Stimulated activated CD8-positive, alpha-beta memory T cell treated with anti-CD3 and anti-CD28 coated beads, Interleukin-12 subunit alpha, Interleukin-12 subunit beta, amount 100 ng/mL, for 4 hours (primary cell): ENCODE measurements at regions not wholly inside any gene's neighbourhood (a gene's known extent, or its start where the extent isn't known, plus 50 kb on each side); places are given as distances from the start of the nearest gene placed in this dataset.
"Not testable (repeated sequence)": the region's sequence is repeated elsewhere in the genome, so short reads cannot be mapped to it uniquely, and the experiment has no call there.

Source experiments
- DNase-seq: peaks from one replicate; pipeline ENCODE4 v3.0.0-alpha.2; 2020; ENCODE audit warnings: low read depth

DNA sequence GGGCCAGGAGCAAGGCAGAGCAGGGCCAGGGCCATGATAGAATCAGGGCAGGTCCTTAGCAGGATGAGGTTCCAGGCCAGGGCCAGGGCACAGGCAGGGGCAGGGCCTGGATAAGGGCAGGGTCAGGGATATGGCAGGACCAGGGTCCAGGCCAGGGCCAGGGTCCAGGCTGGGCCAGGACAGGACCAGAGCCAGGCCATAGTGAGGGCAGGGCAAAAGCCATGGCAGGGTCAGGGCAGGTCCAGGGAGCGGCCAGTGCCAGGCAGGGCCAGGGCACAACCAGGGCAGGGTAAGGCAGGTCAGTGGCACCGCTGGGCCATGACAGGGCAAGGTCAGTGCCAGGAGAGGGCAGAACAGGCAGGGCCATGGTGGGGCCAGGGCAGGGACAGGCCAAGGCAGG, 152.2 kb downstream of the LIPI start:
- no peak for DNase-seq

GRCh38 chr21:14057841-14058481, 152.8 kb downstream of the LIPI start:
- DNase-seq = not testable (repeated sequence)

- no peak for DNase-seq
Measured at GRCh38 chr21:14057313-14057712, 153.4 kb downstream of the LIPI start.

DNA sequence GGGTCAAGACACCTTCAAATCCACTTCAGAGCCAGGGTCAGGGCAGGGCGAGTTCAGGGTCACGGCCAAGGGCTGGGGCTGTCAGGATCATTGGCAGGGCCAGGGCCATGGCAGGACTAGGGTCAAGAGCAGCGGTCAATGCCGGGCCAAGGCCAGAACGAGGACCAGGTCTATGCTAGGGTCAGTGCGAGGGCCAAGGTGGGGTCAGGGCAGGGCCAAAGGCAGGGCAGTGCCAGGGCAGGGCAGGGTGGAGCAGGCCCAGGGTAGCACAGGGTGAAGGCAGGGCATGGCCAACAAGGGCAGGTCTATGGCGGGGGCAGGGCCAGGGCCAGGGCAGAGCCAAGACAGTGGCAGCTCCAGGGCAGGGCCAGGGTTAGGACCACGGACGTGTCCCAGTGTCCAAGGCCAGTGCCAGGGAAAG, 154.0 kb downstream of the LIPI start:
- DNase-seq = no peak

DNA sequence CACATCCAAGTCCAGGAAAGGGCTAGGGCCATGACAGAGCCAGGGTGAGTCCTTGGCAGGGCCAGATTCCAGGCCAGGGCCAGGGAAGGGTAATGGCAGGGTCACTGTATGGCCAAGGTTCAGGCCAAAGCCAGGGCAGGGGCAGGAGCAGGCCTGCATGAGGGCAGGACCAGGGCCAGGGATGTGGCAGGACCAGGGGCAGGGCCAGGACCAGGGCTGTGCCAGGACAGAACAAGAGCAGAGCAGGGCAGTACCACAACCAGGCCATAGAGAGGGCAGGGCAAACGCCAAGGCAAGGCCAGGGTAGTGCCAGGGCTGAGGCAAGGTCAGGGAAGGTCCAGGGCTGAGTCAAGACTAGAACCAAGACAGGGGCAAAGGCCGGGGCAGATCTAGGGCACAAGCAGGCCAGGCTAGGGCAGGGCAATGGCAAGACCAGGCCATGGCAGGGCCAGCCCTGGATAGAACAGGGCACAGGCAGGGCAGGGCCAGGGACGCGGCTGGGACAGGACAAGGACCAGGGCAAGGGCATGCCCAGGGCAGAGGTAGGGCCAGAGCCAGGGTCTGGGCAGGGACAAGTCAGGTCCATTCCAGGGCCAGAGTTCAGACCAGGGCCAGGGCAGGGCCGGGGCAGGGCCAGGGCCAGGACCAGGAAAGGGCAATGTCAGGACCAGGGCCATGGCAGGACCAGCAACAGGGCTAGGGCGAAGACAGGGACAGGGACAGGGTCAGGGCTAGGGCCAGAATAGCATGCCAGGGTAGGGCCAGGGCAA, 154.8 kb downstream of the LIPI start:
- DNase-seq = not testable (repeated sequence)

DNA sequence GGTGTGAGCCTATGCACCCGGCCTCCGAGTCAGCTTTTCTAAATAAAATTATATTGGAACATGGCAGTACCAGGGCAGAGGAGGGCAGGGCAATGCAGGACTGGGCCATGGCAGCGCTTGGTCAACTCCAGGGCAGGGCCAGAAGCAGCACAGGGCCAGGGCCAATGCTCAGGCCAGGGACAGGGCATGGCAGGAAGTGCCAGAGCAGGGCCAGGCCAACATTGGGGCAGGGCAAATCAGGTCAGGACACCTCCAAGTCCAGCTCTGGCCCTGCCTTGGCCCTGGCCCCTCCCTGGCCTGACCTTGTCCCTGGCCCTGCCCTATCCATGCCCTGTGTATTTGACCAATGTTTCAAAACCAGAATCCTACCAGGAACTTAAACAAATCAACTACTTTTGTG, 156.1 kb downstream of the LIPI start:
- no peak for DNase-seq

DNA sequence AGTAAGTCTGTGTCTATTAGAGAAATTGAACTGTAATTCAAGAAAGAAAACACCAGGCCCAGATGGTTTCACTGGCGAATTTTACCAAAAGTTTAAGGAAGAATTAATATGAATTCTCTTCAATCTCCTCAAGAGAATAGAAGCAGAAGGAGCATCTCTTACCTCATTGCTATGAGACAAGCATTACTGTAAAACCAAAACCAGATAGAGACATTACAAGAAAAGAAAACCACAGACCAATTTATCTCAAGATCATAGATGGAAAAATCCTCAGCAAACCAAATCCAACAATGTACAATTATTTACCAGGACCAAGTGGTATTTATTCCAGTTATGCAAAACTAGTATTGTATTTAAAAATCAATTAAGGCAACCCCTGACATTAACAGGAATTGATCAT, 160.6 kb downstream of the LIPI start:
- DNase-seq = no peak

- DNase-seq = no peak
Measured at GRCh38 chr21:14046401-14046800, 164.4 kb downstream of the LIPI start.

DNA sequence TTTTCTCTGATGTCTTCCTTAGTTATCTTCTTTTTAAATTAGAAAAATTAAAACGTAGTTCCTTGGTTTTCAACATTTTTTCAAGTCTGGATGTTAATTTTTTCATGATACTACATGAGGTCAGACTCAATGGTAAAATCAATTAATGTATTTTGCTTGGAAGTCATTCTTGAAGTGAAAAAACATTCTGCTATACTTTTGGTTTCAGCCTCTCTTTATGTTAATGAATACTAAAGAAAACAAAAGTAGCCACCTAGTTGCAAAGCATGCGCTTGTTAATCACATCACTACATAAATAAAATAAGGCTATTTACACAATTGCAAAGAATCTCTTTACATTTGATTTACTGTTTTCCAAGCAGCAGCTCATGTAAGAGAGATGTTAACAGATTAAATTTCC, 170.4 kb downstream of the LIPI start:
- DNase-seq = no peak

GRCh38 chr21:14028619-14029018, 182.1 kb downstream of the LIPI start:
- not testable (repeated sequence) for DNase-seq

- DNase-seq = peak; percentile 65
Measured at GRCh38 chr21:14027235-14027869, 183.4 kb downstream of the LIPI start.

DNA sequence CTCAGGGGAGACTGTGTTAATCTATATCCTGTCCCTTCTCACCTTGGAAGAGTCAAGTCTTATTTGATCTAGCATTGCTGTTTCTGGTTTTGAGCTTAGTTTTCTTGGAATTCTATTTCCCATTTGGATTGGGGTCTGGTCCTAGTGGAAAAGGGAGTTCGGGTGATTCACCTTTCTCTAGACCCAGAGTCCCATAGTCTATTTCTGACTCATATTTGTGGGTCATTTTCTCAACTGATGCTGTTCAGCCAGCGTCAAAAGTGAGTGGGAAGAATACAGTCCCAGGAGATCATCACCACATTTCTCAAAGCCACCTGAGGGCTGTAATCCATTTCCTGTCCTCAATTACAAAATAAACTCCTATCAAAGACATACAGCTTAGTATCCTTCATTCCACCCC, 190.6 kb downstream of the LIPI start:
- not testable (repeated sequence) for DNase-seq

DNA sequence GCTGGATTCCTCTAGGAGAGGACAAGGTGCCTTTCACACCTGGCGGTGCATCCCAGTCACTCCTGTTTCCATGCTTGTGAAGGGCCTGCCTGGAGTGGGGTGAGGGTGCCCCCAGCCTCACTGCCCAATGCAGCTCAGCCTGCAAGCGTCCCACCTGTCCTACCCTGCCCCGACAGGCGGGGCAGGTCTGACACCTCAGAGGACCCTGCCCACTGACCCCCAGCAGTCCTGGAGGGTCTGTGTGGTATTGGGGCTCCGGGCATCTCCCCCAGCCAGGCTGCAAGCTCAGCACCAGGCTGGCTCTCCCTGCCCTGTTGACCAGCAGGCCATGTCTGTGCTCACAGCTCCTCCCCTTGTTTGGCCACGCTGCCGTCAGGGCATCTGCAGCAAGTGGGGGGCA, 194.9 kb downstream of the LIPI start:
- not testable (repeated sequence) for DNase-seq

DNA sequence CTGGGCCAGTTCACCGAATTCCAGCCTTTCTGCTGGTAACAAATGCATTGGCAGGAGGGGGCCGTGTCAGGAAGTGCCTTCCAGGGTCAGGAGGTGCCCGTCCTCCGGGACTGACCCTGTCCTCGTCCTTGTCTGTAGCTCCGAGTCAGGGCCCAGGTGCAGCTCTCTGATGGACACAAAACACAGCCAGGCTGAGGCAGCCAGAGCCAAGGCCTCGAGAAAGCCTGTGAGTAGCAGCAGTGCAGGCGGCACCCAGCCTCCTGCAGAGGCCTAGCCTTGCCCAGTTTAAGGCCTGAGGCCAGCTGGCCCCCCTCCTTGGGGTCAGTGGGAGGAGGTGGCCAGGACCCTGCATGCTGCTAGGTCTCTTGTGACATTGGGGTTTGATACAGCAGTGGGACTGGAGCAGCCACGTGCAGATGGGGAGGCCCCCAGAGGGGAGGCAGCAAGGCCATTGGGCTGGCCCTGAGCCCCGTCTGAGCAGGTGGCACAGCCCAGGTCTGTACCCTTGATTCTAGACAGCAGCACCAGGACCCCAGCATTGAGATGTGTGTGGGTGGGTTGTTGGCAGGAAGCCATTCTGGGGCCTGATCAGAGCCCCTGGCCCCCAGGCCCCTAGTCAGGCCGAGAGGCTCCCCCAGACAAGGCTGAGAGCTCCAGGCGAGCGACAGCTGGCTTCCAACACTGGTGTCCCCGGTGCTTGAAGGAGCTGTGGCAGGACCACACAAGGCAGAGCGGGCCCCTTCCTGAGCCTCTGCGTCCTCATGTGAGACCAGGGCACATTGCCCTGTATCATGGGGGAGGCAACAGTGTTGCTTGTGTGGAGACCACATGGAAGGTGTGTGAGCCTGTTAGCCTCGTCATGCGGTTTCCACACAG, 196.9 kb downstream of the LIPI start:
- not testable (repeated sequence) for DNase-seq

GRCh38 chr21:14013056-14013603, 197.6 kb downstream of the LIPI start:
- no peak for DNase-seq

- no peak for DNase-seq
Measured at GRCh38 chr21:14012409-14012808, 198.3 kb downstream of the LIPI start.

- DNase-seq = not testable (repeated sequence)
Measured at GRCh38 chr21:14011751-14012150, 199.0 kb downstream of the LIPI start.

- not testable (repeated sequence) for DNase-seq
Measured at GRCh38 chr21:14011149-14011548, 199.6 kb downstream of the LIPI start.

GRCh38 chr21:14010729-14011128, 200.0 kb downstream of the LIPI start:
- no peak for DNase-seq

GRCh38 chr21:14009990-14010389, 200.8 kb downstream of the LIPI start:
- not testable (repeated sequence) for DNase-seq

DNA sequence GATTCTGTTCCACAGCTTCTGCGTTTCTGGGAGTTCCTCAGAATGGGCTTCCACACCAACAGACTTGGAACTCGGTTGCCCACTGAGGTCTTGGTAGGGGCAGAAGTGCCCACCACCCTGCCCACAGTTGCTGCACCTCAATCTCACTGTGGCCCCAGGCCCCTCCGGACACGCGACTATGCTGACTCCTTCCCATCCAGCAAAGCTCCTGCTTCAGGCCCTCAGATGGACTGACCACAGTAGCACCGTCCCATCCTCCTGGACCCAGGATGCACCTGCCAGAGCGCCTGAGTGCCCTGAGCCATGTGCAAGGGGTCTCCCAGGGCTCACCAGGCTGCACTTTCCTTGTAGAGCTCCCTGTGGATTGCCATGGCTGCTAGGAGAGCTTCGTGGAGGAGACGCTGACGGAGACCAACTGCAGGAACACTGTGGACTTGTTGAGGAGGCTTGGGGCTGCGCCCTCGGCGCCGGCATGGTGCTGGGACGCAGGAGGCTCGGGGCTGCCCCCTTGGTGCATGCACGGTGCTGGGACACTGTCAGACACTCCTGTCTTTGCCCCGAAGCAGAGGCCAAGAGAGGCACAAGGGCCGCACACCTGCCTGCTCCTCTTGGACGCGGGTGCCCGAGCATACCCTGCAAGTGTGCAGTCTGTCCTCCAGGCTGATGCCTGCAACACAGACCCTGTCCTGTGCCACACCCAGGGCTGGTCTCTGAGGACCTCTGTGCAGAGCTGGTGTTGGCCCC, 201.3 kb downstream of the LIPI start:
- DNase-seq = not testable (repeated sequence)
